ENCODE measurements at regions not wholly inside any gene's neighbourhood (a gene's known extent, or its start where the extent isn't known, plus 50 kb on each side); places are given as distances from the start of the nearest gene placed in this dataset.

DNA sequence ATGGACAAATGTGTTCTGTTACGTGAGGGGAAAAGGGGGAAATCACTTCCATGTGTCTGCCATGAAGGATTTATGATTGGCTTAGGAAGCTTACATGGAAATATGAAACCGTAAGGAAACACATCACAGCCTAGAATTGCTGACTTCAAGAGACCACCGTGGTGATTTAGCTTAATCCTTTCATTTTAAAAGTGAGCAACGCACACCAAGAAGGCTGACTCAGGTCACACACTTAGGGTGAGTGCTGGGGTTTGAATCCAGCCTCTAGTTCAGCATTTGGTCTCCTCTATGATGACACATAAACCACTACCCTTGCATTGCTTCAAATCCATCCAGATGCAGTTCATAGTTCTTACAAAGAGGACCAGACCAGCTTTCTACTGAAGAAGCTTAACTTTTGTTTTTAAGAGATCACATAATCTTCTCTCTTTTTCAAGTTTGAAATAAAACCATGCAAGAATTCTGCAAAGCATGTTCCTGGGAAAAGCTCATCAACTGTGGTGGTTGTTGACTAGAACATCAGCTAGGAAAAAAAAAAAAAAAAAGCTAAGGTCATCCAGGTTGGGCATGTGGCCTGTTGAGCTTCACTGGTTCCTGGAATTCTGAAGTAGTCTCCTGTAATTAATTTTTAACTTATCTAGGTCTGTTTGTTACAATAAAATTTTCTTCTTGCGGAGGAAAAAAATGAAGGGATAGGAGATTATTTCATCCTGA lies 60.2 kb upstream of the KL start:
- no peak for DNase-seq
- TF ChIP-seq, protein P1, sequence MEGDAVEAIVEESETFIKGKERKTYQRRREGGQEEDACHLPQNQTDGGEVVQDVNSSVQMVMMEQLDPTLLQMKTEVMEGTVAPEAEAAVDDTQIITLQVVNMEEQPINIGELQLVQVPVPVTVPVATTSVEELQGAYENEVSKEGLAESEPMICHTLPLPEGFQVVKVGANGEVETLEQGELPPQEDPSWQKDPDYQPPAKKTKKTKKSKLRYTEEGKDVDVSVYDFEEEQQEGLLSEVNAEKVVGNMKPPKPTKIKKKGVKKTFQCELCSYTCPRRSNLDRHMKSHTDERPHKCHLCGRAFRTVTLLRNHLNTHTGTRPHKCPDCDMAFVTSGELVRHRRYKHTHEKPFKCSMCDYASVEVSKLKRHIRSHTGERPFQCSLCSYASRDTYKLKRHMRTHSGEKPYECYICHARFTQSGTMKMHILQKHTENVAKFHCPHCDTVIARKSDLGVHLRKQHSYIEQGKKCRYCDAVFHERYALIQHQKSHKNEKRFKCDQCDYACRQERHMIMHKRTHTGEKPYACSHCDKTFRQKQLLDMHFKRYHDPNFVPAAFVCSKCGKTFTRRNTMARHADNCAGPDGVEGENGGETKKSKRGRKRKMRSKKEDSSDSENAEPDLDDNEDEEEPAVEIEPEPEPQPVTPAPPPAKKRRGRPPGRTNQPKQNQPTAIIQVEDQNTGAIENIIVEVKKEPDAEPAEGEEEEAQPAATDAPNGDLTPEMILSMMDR (IDR thresholded peaks at IDR 0.05), result no peak

GRCh38 chr13:32956595-32956933 lies 59.7 kb upstream of the KL start:
- Mint-ChIP-seq H3K27me3 (ENCODE audit: insufficient read depth) (peaks cover 8% of the 10 kb centered on the region), H3K27ac (no peak overlapping the region)
- DNase-seq, result no peak

More for the DNA sequence above, 60.2 kb upstream of the KL start:
- Mint-ChIP-seq H3K9me3 (no peaks in the 10 kb centered on the region), H3K27ac (no peak overlapping the region), H3K27me3 (ENCODE audit: insufficient read depth) (peaks cover 10% of the 10 kb centered on the region), H3K4me3 (no peak overlapping the region), H3K4me1 (ENCODE audit: low read depth) (peaks cover 7% of the 10 kb centered on the region; the same call in 1 of the 2 replicates), H3K36me3 (ENCODE audit: low read depth) (no peaks in the 10 kb centered on the region)

DNA sequence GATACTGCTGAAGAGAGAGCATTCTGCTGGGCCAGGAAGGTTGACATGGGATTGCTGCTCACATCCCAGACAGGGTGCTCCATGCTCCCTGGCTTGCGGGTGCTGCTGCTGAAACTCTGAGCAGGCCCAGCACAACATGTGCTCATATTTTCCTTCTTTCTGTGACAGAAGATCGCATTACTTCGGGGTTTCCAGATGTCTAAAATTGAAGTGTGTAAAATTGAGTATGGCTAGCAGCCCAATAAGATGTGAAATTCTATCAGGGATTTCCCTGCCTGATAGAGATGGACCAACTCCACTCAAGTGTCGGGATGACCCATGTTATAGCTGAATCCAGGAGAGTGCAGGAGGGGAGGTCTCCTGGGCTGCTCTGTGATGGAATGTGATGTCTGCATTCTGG lies 55.6 kb upstream of the KL start:
- no peak overlapping the region for H3K4me3 Mint-ChIP-seq
- peaks cover 7% of the 10 kb centered on the region; the same call in 1 of the 2 replicates for H3K4me1 Mint-ChIP-seq (ENCODE audit: low read depth)
- TF ChIP-seq, protein P1 (IDR thresholded peaks at IDR 0.05), result no peak
- H3K36me3 Mint-ChIP-seq (ENCODE audit: low read depth), result no peaks in the 10 kb centered on the region
- no peak overlapping the region for H3K27ac Mint-ChIP-seq
- DNase-seq, result no peak
- H3K27me3 Mint-ChIP-seq (ENCODE audit: insufficient read depth), result peaks cover 3% of the 10 kb centered on the region; the same call in 1 of the 2 replicates
- no peaks in the 10 kb centered on the region for H3K9me3 Mint-ChIP-seq

More at GRCh38 chr13:32956595-32956933, 59.7 kb upstream of the KL start:
- no peak overlapping the region for H3K4me3 Mint-ChIP-seq
- H3K36me3 Mint-ChIP-seq (ENCODE audit: low read depth), result no peaks in the 10 kb centered on the region
- H3K4me1 Mint-ChIP-seq (ENCODE audit: low read depth), result peaks cover 7% of the 10 kb centered on the region; the same call in 1 of the 2 replicates
- TF ChIP-seq, protein P1 (IDR thresholded peaks at IDR 0.05), result no peak
- H3K9me3 Mint-ChIP-seq, result no peaks in the 10 kb centered on the region

GRCh38 chr13:32961724-32962123 lies 54.5 kb upstream of the KL start:
- no peaks in the 10 kb centered on the region for H3K36me3 Mint-ChIP-seq (ENCODE audit: low read depth)
- H3K27me3 Mint-ChIP-seq (ENCODE audit: insufficient read depth), result peaks cover 2% of the 10 kb centered on the region; the same call in 1 of the 2 replicates
- no peaks in the 10 kb centered on the region for H3K9me3 Mint-ChIP-seq
- H3K4me1 Mint-ChIP-seq (ENCODE audit: low read depth), result peaks cover 7% of the 10 kb centered on the region; the same call in 1 of the 2 replicates
- no peak overlapping the region for H3K4me3 Mint-ChIP-seq
- no peak for DNase-seq
- TF ChIP-seq, protein P1 (IDR thresholded peaks at IDR 0.05), result no peak
- H3K27ac Mint-ChIP-seq, result no peak overlapping the region

- peaks cover 1% of the 10 kb centered on the region; the same call in 1 of the 2 replicates for H3K27me3 Mint-ChIP-seq (ENCODE audit: insufficient read depth)
- TF ChIP-seq, protein P1 (IDR thresholded peaks at IDR 0.05), result no peak
- H3K9me3 Mint-ChIP-seq, result no peaks in the 10 kb centered on the region
- H3K4me1 Mint-ChIP-seq (ENCODE audit: low read depth), result peaks cover 2% of the 10 kb centered on the region; the same call in 1 of the 2 replicates
- H3K36me3 Mint-ChIP-seq (ENCODE audit: low read depth), result no peaks in the 10 kb centered on the region
- no peak overlapping the region for H3K4me3 Mint-ChIP-seq
- no peak overlapping the region for H3K27ac Mint-ChIP-seq
- DNase-seq, result no peak
Observed at GRCh38 chr13:32962342-32962741, 53.9 kb upstream of the KL start.
